ENCODE measurements at regions not wholly inside any gene's neighbourhood (a gene's known extent, or its start where the extent isn't known, plus 50 kb on each side); places are given as distances from the start of the nearest gene placed in this dataset.

DNA sequence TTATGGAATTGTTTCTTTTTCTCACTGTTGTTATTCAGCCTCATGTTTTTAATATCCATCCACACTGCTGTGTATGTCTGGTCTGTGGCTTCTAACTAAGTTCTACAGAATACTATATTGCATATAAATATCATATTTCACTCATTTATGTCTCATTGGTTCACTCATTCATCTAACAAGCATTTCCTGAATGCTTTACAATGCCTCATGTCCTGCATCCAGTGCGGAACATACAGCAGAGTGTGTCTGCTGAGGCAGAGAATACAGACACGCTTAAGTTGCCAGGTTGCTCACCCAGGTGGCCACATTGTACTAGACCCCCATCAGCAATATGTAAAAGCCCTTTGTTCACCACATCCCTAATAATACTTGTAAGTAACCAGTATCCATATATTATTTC lies 111.8 kb upstream of the CNTNAP2 start:
- TF ChIP-seq, protein P1, sequence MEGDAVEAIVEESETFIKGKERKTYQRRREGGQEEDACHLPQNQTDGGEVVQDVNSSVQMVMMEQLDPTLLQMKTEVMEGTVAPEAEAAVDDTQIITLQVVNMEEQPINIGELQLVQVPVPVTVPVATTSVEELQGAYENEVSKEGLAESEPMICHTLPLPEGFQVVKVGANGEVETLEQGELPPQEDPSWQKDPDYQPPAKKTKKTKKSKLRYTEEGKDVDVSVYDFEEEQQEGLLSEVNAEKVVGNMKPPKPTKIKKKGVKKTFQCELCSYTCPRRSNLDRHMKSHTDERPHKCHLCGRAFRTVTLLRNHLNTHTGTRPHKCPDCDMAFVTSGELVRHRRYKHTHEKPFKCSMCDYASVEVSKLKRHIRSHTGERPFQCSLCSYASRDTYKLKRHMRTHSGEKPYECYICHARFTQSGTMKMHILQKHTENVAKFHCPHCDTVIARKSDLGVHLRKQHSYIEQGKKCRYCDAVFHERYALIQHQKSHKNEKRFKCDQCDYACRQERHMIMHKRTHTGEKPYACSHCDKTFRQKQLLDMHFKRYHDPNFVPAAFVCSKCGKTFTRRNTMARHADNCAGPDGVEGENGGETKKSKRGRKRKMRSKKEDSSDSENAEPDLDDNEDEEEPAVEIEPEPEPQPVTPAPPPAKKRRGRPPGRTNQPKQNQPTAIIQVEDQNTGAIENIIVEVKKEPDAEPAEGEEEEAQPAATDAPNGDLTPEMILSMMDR (IDR thresholded peaks at IDR 0.05; ENCODE audit: low read length), result no peak
- TF ChIP-seq EZH2 (IDR thresholded peaks at IDR 0.05; ENCODE audit: borderline replicate concordance, low read length), result no peak

Data from OCI-LY1 (cell line).